ENCODE measurements at regions not wholly inside any gene's neighbourhood (a gene's known extent, or its start where the extent isn't known, plus 50 kb on each side); places are given as distances from the start of the nearest gene placed in this dataset.

GRCh38 chr5:89028595-89029285, 145.8 kb upstream of the MEF2C start:
- TF ChIP-seq POLR2AphosphoS5 (IDR thresholded peaks at IDR 0.05) (no peak), EP300 (IDR thresholded peaks at IDR 0.05) (no peak), POLR2A (IDR thresholded peaks at IDR 0.05) (no peak)

Data from stomach (tissue), 4 donors.